HL-60 (cell line): ENCODE measurements at regions not wholly inside any gene's neighbourhood (a gene's known extent, or its start where the extent isn't known, plus 50 kb on each side); places are given as distances from the start of the nearest gene placed in this dataset.

Experiments used
- DNase-seq, 2 experiments: peaks; one replicate each; pipeline ENCODE4 v3.0.0-alpha.2; 2010 to 2020; ENCODE audit warnings: low read depth in 1 of 2, low spot score in 1 of 2
- H3K27ac ChIP-seq: fragments of 250-450 bp; sonication (Bioruptor Pico); replicated peaks from 2 replicates; pipeline ENCODE4 v1.5.1; 2020; ENCODE audit warnings: mild to moderate bottlenecking, moderate library complexity
- H3K27me3 ChIP-seq: fragments of 250-450 bp; sonication (Bioruptor Pico); 2 replicates; pipeline ENCODE4 v1.5.1; 2021; ENCODE audit warnings: mild to moderate bottlenecking, moderate library complexity; ENCODE audit not compliant: insufficient read depth, poor library complexity, severe bottlenecking
- H3K4me3 ChIP-seq: replicated peaks from 2 replicates; pipeline ENCODE4 v1.5.1; 2011; ENCODE audit warnings: mild to moderate bottlenecking, control low read depth, low read length; ENCODE audit not compliant: insufficient read depth
- CTCF ChIP-seq: IDR thresholded peaks from one replicate; pipeline ENCODE4 v1.5.1; 2011; ENCODE audit warnings: low read length, control low read depth, inconsistent platforms; ENCODE audit not compliant: insufficient read depth
- GABPA ChIP-seq: IDR thresholded peaks from 2 replicates; pipeline ENCODE4 v1.6.1; 2012; ENCODE audit warnings: low read depth
- POLR2AphosphoS5 ChIP-seq: IDR thresholded peaks from 2 replicates; pipeline ENCODE4 v1.6.1; 2012; ENCODE audit warnings: low read depth
- REST ChIP-seq: IDR thresholded peaks from 2 replicates; pipeline ENCODE4 v1.6.1; 2012; ENCODE audit warnings: low read depth; ENCODE audit not compliant: insufficient replicate concordance
- SPI1 ChIP-seq: IDR thresholded peaks from 2 replicates; pipeline ENCODE4 v1.6.1; 2012; ENCODE audit warnings: low read depth, mild to moderate bottlenecking, borderline replicate concordance

GRCh38 chr5:3036041-3036788 is 284.7 kb upstream of the IRX2 start:
- no peak overlapping the region for H3K4me3 ChIP-seq
- TF ChIP-seq REST (no peak), POLR2AphosphoS5 (no peak), SPI1 (no peak), CTCF (no peak), GABPA (no peak)

GRCh38 chr5:3035452-3035851 is 284.0 kb upstream of the IRX2 start:
- Histone ChIP-seq H3K27me3 (no peaks in the 10 kb centered on the region), H3K27ac (no peak overlapping the region), H3K4me3 (no peak overlapping the region)
- no peak for DNase-seq
- no peak for TF ChIP-seq CTCF
- no peak for TF ChIP-seq GABPA
- TF ChIP-seq SPI1 = no peak
- TF ChIP-seq REST = no peak
- TF ChIP-seq POLR2AphosphoS5 = no peak

More at GRCh38 chr5:3036041-3036788, 284.7 kb upstream of the IRX2 start:
- H3K27ac ChIP-seq = no peak overlapping the region
- DNase-seq = no peak
- H3K27me3 ChIP-seq = no peaks in the 10 kb centered on the region

GRCh38 chr5:3034881-3035280 is 283.4 kb upstream of the IRX2 start:
- Histone ChIP-seq H3K27me3 (no peaks in the 10 kb centered on the region), H3K4me3 (no peak overlapping the region), H3K27ac (no peak overlapping the region)
- DNase-seq = no peak
- TF ChIP-seq POLR2AphosphoS5 (no peak), REST (no peak), GABPA (no peak), SPI1 (no peak), CTCF (no peak)
